IMR-90 (cell line): ENCODE measurements at regions not wholly inside any gene's neighbourhood (a gene's known extent, or its start where the extent isn't known, plus 50 kb on each side); places are given as distances from the start of the nearest gene placed in this dataset.

Source experiments
- ATAC-seq: fragments of 200-7000 bp; cut with Tn5 transposase; 2 replicates; pipeline ENCODE4 v1.9.1; 2020; ENCODE audit warnings: low read depth, mild to moderate bottlenecking, moderate library complexity
- BruUV-seq: library from RNA; stranded (reverse); fragments of 400-500 nt; replicated peaks from 2 replicates; lab custom pipeline; 2021; lab: Mats Ljungman, UMichigan
- CTCF ChIA-PET: fragments of 300-600 bp; formaldehyde crosslinking; extraction: SDS; loops from one replicate; lab custom pipeline; 2021; ENCODE audit warnings: antibody characterized with exemption; lab: Yijun Ruan, JAX
- POLR2A ChIA-PET: fragments of 300-600 bp; sonication (Branson Sonifier 250); formaldehyde crosslinking; loops from one replicate; lab custom pipeline; 2022; ENCODE audit warnings: antibody characterized with exemption; ENCODE audit not compliant: unreplicated experiment; lab: Charles Lee
- DNase-seq: peaks from one replicate; pipeline ENCODE4 v3.0.0; 2013
- H2AFZ ChIP-seq: replicated peaks from 2 replicates; pipeline ENCODE3; 2013; ENCODE audit warnings: low read length, mild to moderate bottlenecking; ENCODE audit not compliant: poor library complexity
- H2AK5ac ChIP-seq: 2 replicates; pipeline ENCODE4 v1.6.1; 2013; ENCODE audit warnings: low read depth, low read length, inconsistent platforms
- H2AK9ac ChIP-seq: replicated peaks from 2 replicates; pipeline ENCODE3; 2013; ENCODE audit warnings: mild to moderate bottlenecking, low read depth, low read length, moderate library complexity; ENCODE audit not compliant: poor library complexity
- H2BK120ac ChIP-seq: 2 replicates; pipeline ENCODE4 v1.6.1; 2013; ENCODE audit warnings: low read depth, low read length, inconsistent platforms
- H2BK15ac ChIP-seq: 3 replicates; pipeline ENCODE4 v1.6.1; 2013; ENCODE audit warnings: low read depth, low read length, inconsistent platforms
- H2BK20ac ChIP-seq: 2 replicates; pipeline ENCODE4 v1.6.1; 2013; ENCODE audit warnings: low read depth, mild to moderate bottlenecking, inconsistent platforms, low read length, moderate library complexity
- H2BK5ac ChIP-seq: 2 replicates; pipeline ENCODE4 v1.6.1; 2013; ENCODE audit warnings: mild to moderate bottlenecking, low read depth, low read length, inconsistent platforms; ENCODE audit not compliant: poor library complexity, severe bottlenecking
- H3K14ac ChIP-seq: replicated peaks from 2 replicates; pipeline ENCODE4 v1.6.1; 2013; ENCODE audit warnings: low read depth, low read length, inconsistent platforms
- H3K18ac ChIP-seq: 2 replicates; pipeline ENCODE4 v1.6.1; 2013; ENCODE audit warnings: low read depth, low read length, control low read depth
- H3K23ac ChIP-seq: 2 replicates; pipeline ENCODE4 v1.6.1; 2013; ENCODE audit warnings: low read depth, low read length, inconsistent platforms
- H3K27ac ChIP-seq: 2 replicates; pipeline ENCODE4 v1.5.1; 2013; ENCODE audit warnings: mild to moderate bottlenecking, control low read depth, low read length; ENCODE audit not compliant: insufficient read depth
- H3K27me3 ChIP-seq: 2 replicates; pipeline ENCODE4 v1.6.1; 2013; ENCODE audit warnings: low read length; ENCODE audit not compliant: control insufficient read depth, insufficient read depth
- H3K36me3 ChIP-seq: 2 replicates; pipeline ENCODE4 v1.6.1; 2013; ENCODE audit warnings: low read length, mixed read lengths; ENCODE audit not compliant: control insufficient read depth, insufficient read depth
- H3K4ac ChIP-seq: 2 replicates; pipeline ENCODE4 v1.6.1; 2013; ENCODE audit warnings: low read depth, low read length, inconsistent platforms
- H3K4me1 ChIP-seq: 2 replicates; pipeline ENCODE4 v1.6.1; 2013; ENCODE audit warnings: low read length, mixed read lengths; ENCODE audit not compliant: control insufficient read depth, insufficient read depth
- H3K4me2 ChIP-seq: 2 replicates; pipeline ENCODE4 v1.6.1; 2013; ENCODE audit warnings: low read depth, mild to moderate bottlenecking, control low read depth, low read length, moderate library complexity
- H3K4me3 ChIP-seq: 2 replicates; pipeline ENCODE4 v1.5.1; 2013; ENCODE audit warnings: low read depth, mild to moderate bottlenecking, control low read depth, low read length, moderate library complexity; ENCODE audit not compliant: insufficient read depth
- H3K56ac ChIP-seq: 2 replicates; pipeline ENCODE4 v1.6.1; 2013; ENCODE audit warnings: low read length, inconsistent platforms; ENCODE audit not compliant: insufficient read depth; ENCODE audit errors: extremely low read depth
- H3K79me1 ChIP-seq, 2 experiments: 2 replicates each; pipeline ENCODE4 v1.6.1; 2013; ENCODE audit warnings: low read length in 2 of 2, inconsistent platforms in 1 of 2, low read depth in 1 of 2
- H3K9ac ChIP-seq: 2 replicates; pipeline ENCODE4 v1.6.1; 2013; ENCODE audit warnings: low read depth, low read length, control low read depth
- H3K9me1 ChIP-seq: 2 replicates; pipeline ENCODE4 v1.6.1; 2013; ENCODE audit warnings: low read length, inconsistent platforms; ENCODE audit not compliant: insufficient read depth
- H3K9me3 ChIP-seq: 2 replicates; pipeline ENCODE4 v1.6.1; 2013; ENCODE audit warnings: low read length; ENCODE audit not compliant: control insufficient read depth, insufficient read depth
- H4K20me1 ChIP-seq: 2 replicates; pipeline ENCODE4 v1.6.1; 2013; ENCODE audit warnings: low read length, inconsistent platforms; ENCODE audit not compliant: insufficient read depth
- H4K5ac ChIP-seq: 2 replicates; pipeline ENCODE4 v1.6.1; 2013; ENCODE audit warnings: mild to moderate bottlenecking, low read depth, low read length, control low read depth
- H4K8ac ChIP-seq, 2 experiments: 2 replicates each; pipeline ENCODE4 v1.6.1; 2013; ENCODE audit warnings: low read depth in 2 of 2, low read length in 2 of 2, control low read depth in 1 of 2, inconsistent platforms in 1 of 2
- H4K91ac ChIP-seq: 2 replicates; pipeline ENCODE4 v1.6.1; 2013; ENCODE audit warnings: low read depth, low read length, inconsistent platforms; ENCODE audit not compliant: insufficient read depth
- CEBPB ChIP-seq: IDR thresholded peaks from 2 replicates; pipeline ENCODE4 v1.6.1; 2012; ENCODE audit warnings: low read depth, low read length, improper control_type of control experiment
- CTCF ChIP-seq: conservative IDR thresholded peaks from 2 replicates; pipeline ENCODE4 v1.5.1; 2012; ENCODE audit warnings: mild to moderate bottlenecking, low read depth, low read length, improper control_type of control experiment
- MAFK ChIP-seq: IDR thresholded peaks from 2 replicates; pipeline ENCODE4 v1.6.1; 2012; ENCODE audit warnings: low read depth, low read length, improper control_type of control experiment
- MXI1 ChIP-seq: IDR thresholded peaks from 2 replicates; pipeline ENCODE4 v1.6.1; 2012; ENCODE audit warnings: low read depth, mild to moderate bottlenecking, low read length, moderate library complexity, borderline replicate concordance
- RAD21 ChIP-seq: IDR thresholded peaks from 2 replicates; pipeline ENCODE4 v1.6.1; 2012; ENCODE audit warnings: low read length, improper control_type of control experiment
- RCOR1 ChIP-seq: IDR thresholded peaks from 2 replicates; pipeline ENCODE4 v1.6.1; 2012; ENCODE audit warnings: mild to moderate bottlenecking, low read length, improper control_type of control experiment; ENCODE audit not compliant: insufficient replicate concordance
- RFX5 ChIP-seq: IDR thresholded peaks from 2 replicates; pipeline ENCODE4 v1.8.0; 2012; ENCODE audit warnings: low read depth, mild to moderate bottlenecking, low read length, moderate library complexity
- SMC3 ChIP-seq: fragments of 150-350 bp; IDR thresholded peaks from 2 replicates; pipeline ENCODE4 v1.6.1; 2016; ENCODE audit warnings: low read depth, mild to moderate bottlenecking, antibody characterized with exemption, low read length, moderate library complexity
- WGBS, 2 experiments: methylation state at CpG; one replicate each; pipeline versions ENCODE4 v1.1.5 to v1.1.7; 2013; ENCODE audit warnings: missing lambda C conversion rate in 2 of 2; ENCODE audit not compliant: insufficient read length in 1 of 2; ENCODE audit errors: extremely low coverage in 2 of 2; 5-methylcytosine and 5-hydroxymethylcytosine counted together
- dilution Hi-C: fragments of 300-500 bp; cut with HindIII; formaldehyde crosslinking; loops from one replicate; pipeline ENCODE4 v1.14.3; 2018; ENCODE audit warnings: low sequenced_read_pairs; ENCODE audit not compliant: unreplicated experiment
- in situ Hi-C: fragments of 300-500 bp; cut with MboI; formaldehyde crosslinking; loops from 3 replicates; pipeline ENCODE4 v1.14.3; 2019; ENCODE audit warnings: low sequenced_read_pairs, inconsistent platforms, mixed read lengths
- intact Hi-C: fragments of 100-400 bp; cut with micrococcal nuclease; formaldehyde crosslinking; loops from 2 replicates; pipeline ENCODE4 v1.10.0; 2022
- TF ChIP-seq, protein P1 (sequence below): fragments of 150-350 bp; IDR thresholded peaks from 2 replicates; pipeline ENCODE4 v1.6.1; 2016; ENCODE audit warnings: low read depth, mild to moderate bottlenecking, low read length, moderate library complexity, borderline replicate concordance
- TF ChIP-seq, protein P2 (sequence below): fragments of 150-350 bp; IDR thresholded peaks from 2 replicates; pipeline ENCODE4 v1.6.1; 2017; ENCODE audit warnings: mild to moderate bottlenecking, antibody characterized with exemption, low read length, low read depth

DNA sequence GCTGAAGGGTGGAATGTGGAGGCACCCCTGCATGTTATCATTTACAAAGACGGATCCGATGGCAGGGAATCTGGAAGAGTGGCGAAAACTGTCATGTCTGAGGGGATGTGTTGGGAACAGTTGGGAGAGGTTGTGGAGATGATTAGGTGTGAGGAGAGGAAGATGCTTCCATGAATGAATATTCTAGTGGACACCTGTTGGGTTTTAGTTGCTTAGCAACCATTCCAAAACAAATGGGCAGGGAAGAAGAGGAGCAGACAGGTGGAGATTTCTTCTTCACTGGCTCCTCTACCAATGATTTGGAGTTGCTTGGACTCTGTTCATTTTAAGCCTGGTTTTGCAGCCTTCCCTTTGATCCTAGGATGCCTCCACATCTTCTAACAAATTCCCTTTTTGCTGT is 465.3 kb upstream of the CLINT1 start:
- Histone ChIP-seq H3K9me1 (no peaks in the 10 kb centered on the region), H3K36me3 (no peaks in the 10 kb centered on the region), H3K14ac (no peak overlapping the region), H3K4me2 (no peak overlapping the region), H4K91ac (no peak overlapping the region), H3K9ac (no peak overlapping the region), H3K18ac (no peak overlapping the region), H2BK5ac (no peak overlapping the region), H3K27ac (no peak overlapping the region), H2BK120ac (no peak overlapping the region), H3K4ac (no peak overlapping the region), H2AFZ (no peak overlapping the region), H4K20me1 (no peaks in the 10 kb centered on the region), H3K27me3 (no peaks in the 10 kb centered on the region), H3K4me3 (no peak overlapping the region), H3K79me1 (no peaks in the 10 kb centered on the region), H3K23ac (no peak overlapping the region), H3K4me1 (no peaks in the 10 kb centered on the region), H2AK9ac (no peak overlapping the region), H3K56ac (no peak overlapping the region), H4K8ac (no peak overlapping the region), H4K5ac (no peak overlapping the region), H2AK5ac (no peak overlapping the region), H2BK15ac (no peak overlapping the region), H2BK20ac (no peak overlapping the region), H3K9me3 (no peaks in the 10 kb centered on the region)
- TF ChIP-seq CTCF: no peak
- TF ChIP-seq, protein P1, sequence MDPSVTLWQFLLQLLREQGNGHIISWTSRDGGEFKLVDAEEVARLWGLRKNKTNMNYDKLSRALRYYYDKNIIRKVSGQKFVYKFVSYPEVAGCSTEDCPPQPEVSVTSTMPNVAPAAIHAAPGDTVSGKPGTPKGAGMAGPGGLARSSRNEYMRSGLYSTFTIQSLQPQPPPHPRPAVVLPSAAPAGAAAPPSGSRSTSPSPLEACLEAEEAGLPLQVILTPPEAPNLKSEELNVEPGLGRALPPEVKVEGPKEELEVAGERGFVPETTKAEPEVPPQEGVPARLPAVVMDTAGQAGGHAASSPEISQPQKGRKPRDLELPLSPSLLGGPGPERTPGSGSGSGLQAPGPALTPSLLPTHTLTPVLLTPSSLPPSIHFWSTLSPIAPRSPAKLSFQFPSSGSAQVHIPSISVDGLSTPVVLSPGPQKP: no peak
- no peak for TF ChIP-seq SMC3
- TF ChIP-seq MXI1: no peak
- TF ChIP-seq RAD21: no peak
- TF ChIP-seq, protein P2, sequence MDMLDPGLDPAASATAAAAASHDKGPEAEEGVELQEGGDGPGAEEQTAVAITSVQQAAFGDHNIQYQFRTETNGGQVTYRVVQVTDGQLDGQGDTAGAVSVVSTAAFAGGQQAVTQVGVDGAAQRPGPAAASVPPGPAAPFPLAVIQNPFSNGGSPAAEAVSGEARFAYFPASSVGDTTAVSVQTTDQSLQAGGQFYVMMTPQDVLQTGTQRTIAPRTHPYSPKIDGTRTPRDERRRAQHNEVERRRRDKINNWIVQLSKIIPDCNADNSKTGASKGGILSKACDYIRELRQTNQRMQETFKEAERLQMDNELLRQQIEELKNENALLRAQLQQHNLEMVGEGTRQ: no peak
- no peak for TF ChIP-seq CEBPB
- TF ChIP-seq MAFK: no peak
- TF ChIP-seq RCOR1: no peak
- TF ChIP-seq RFX5: no peak
- ChIA-PET CTCF (no interaction called here), POLR2A (no interaction called here)
- DNase-seq (no peak), ATAC-seq (no peak)
- WGBS, 2 experiments: 84% methylated on average over 3 of the region's 3 CpGs; no CpG with 5 or more reads in 1 of the 2 experiments
- dilution Hi-C loops: no loop called here
- intact Hi-C loops: no loop called here
- in situ Hi-C loops: no loop called here
- BruUV-seq: no TSS peak
